Trophoblast cell (in vitro differentiated cells and primary cell): ENCODE measurements at regions not wholly inside any gene's neighbourhood (a gene's known extent, or its start where the extent isn't known, plus 50 kb on each side); places are given as distances from the start of the nearest gene placed in this dataset.

Source experiments
- DNase-seq, 2 donors: peaks; one replicate each; pipeline ENCODE4 v3.0.0-alpha.2; 2016
- H2AFZ ChIP-seq: 2 replicates; pipeline ENCODE4 v1.6.1; 2013; ENCODE audit warnings: low read length, moderate library complexity, mild to moderate bottlenecking; ENCODE audit not compliant: insufficient read depth, poor library complexity
- H2AK5ac ChIP-seq: 2 replicates; pipeline ENCODE4 v1.6.1; 2013; ENCODE audit warnings: mild to moderate bottlenecking, low read length
- H2BK120ac ChIP-seq: 2 replicates; pipeline ENCODE4 v1.6.1; 2013; ENCODE audit warnings: low read length, mild to moderate bottlenecking, moderate library complexity; ENCODE audit not compliant: insufficient read depth, poor library complexity
- H2BK12ac ChIP-seq: 2 replicates; pipeline ENCODE4 v1.6.1; 2013; ENCODE audit warnings: mild to moderate bottlenecking, low read length, moderate library complexity
- H2BK5ac ChIP-seq: 2 replicates; pipeline ENCODE4 v1.6.1; 2013; ENCODE audit warnings: low read length, low read depth, moderate library complexity, mild to moderate bottlenecking; ENCODE audit not compliant: poor library complexity
- H3K14ac ChIP-seq: 2 replicates; pipeline ENCODE4 v1.6.1; 2013; ENCODE audit warnings: mild to moderate bottlenecking, low read length
- H3K18ac ChIP-seq: 2 replicates; pipeline ENCODE4 v1.6.1; 2013; ENCODE audit warnings: mild to moderate bottlenecking, low read length
- H3K23ac ChIP-seq: 2 replicates; pipeline ENCODE4 v1.6.1; 2013; ENCODE audit warnings: low read length
- H3K27ac ChIP-seq: 2 replicates; pipeline ENCODE4 v1.5.1; 2013; ENCODE audit warnings: low read depth, mild to moderate bottlenecking, inconsistent platforms, low read length, moderate library complexity
- H3K27me3 ChIP-seq: 2 replicates; pipeline ENCODE4 v1.6.1; 2013; ENCODE audit warnings: inconsistent platforms, mild to moderate bottlenecking, low read length, moderate library complexity; ENCODE audit not compliant: insufficient read depth
- H3K36me3 ChIP-seq, 2 experiments: 1 replicate in 1 of 2; 2 replicates in 1 of 2; pipeline ENCODE4 v1.6.1; 2013; ENCODE audit warnings: low read length in 2 of 2, mild to moderate bottlenecking in 2 of 2, moderate library complexity in 1 of 2; ENCODE audit not compliant: insufficient read depth in 2 of 2, control insufficient read depth in 1 of 2
- H3K4ac ChIP-seq: 2 replicates; pipeline ENCODE4 v1.6.1; 2013; ENCODE audit warnings: low read depth, mild to moderate bottlenecking, low read length, moderate library complexity
- H3K4me1 ChIP-seq, 2 experiments: 1 replicate in 1 of 2; 2 replicates in 1 of 2; pipeline ENCODE4 v1.6.1; 2013; ENCODE audit warnings: low read length in 2 of 2, mild to moderate bottlenecking in 2 of 2, moderate library complexity in 1 of 2; ENCODE audit not compliant: insufficient read depth in 2 of 2, control insufficient read depth in 1 of 2
- H3K4me2 ChIP-seq: 2 replicates; pipeline ENCODE4 v1.6.1; 2013; ENCODE audit warnings: inconsistent platforms, mild to moderate bottlenecking, low read length, moderate library complexity
- H3K4me3 ChIP-seq: 2 replicates; pipeline ENCODE4 v1.5.1; 2013; ENCODE audit warnings: mild to moderate bottlenecking, low read depth, low read length, inconsistent platforms
- H3K79me1 ChIP-seq: one replicate; pipeline ENCODE4 v1.6.1; 2013; ENCODE audit warnings: low read length
- H3K79me2 ChIP-seq: 2 replicates; pipeline ENCODE4 v1.6.1; 2013; ENCODE audit warnings: low read length, mild to moderate bottlenecking; ENCODE audit not compliant: control insufficient read depth, insufficient read depth, poor library complexity
- H3K9ac ChIP-seq: 2 replicates; pipeline ENCODE4 v1.6.1; 2013; ENCODE audit warnings: mild to moderate bottlenecking, low read length
- H3K9me3 ChIP-seq: 2 replicates; pipeline ENCODE4 v1.6.1; 2013; ENCODE audit warnings: low read depth, mild to moderate bottlenecking, control low read depth, inconsistent platforms, low read length; ENCODE audit not compliant: insufficient read depth
- H4K12ac ChIP-seq: 2 replicates; pipeline ENCODE4 v1.6.1; 2013; ENCODE audit warnings: low read depth, mild to moderate bottlenecking, low read length, moderate library complexity
- H4K8ac ChIP-seq: 2 replicates; pipeline ENCODE4 v1.6.1; 2013; ENCODE audit warnings: low read depth, mild to moderate bottlenecking, low read length, moderate library complexity
- H4K91ac ChIP-seq: one replicate; pipeline ENCODE4 v1.6.1; 2013; ENCODE audit warnings: low read depth, mild to moderate bottlenecking, low read length, moderate library complexity
- WGBS: extraction: QIAGEN DNeasy Blood & Tissue Kit; methylation state at CpG from one replicate; pipeline ENCODE4 v1.1.7; 2013; ENCODE audit warnings: missing lambda C conversion rate; ENCODE audit not compliant: insufficient read length, insufficient coverage; ENCODE audit errors: extremely low coverage; 5-methylcytosine and 5-hydroxymethylcytosine counted together

DNA sequence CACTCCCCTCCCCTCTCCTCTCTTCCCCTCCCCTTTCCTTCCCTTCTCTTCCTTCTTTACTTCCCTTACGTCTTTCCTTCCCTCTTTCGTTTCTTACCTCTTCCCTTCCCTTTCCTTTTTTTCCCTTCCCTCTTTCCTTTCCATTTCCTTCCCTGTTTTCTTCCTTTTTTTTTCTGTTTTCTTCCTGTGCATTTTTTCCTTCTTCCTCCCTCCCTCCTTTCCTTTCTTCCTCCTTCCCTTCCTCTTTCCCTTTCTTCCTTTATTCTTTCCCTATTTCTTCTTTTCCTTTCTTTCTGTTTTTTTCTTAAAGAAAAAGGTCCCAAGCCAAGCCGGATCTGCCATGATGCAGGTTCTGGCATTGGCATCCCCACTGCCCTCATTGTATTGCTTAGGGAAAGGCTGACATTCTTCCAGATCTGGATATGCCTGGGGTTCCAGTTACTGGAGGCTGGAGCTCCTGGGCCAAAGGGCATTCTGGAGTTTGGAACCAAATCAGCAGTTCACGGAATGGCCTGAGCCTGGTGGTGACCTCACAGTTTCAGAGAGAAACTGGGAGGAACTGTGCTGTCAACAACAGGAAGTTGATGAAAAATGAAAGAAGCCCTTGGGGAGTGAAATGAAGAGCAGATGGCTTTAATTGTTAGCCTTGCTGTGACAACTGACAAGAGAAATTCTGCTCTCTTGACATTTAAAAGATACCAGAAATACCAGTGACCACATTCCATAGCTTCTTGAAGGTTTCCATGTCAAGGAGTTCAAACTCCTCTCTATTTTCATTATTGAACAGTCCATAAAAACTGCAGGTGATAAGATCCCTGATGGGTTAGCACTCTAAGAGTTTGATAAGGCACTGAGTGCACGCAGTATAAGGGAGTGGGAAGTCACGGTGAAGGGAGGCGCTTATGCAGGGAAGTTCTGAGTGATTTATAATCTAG lies 622.1 kb downstream of the SPRY1 start:
- Histone ChIP-seq H2BK120ac (no peak overlapping the region), H3K18ac (no peak overlapping the region), H3K4me3 (no peak overlapping the region), H2AK5ac (no peak overlapping the region), H2BK5ac (no peak overlapping the region), H3K79me2 (no peaks in the 10 kb centered on the region), H3K4me2 (no peak overlapping the region), H3K23ac (no peak overlapping the region), H4K8ac (no peak overlapping the region), H3K79me1 (peaks cover 6% of the 10 kb centered on the region), H3K4ac (no peak overlapping the region), H2BK12ac (no peak overlapping the region), H4K91ac (no peak overlapping the region), H4K12ac (no peak overlapping the region), H3K4me1 (peaks cover 0 to 2% of the 10 kb centered on the region in 2 experiments), H3K9me3 (no peaks in the 10 kb centered on the region), H3K27me3 (no peaks in the 10 kb centered on the region), H3K9ac (no peak overlapping the region), H3K27ac (peak overlapping the region; percentile 74), H2AFZ (no peak overlapping the region), H3K14ac (no peak overlapping the region), H3K36me3 (no peaks in the 10 kb centered on the region)
- peak; percentile 79 to 90 for DNase-seq
- WGBS = 99% methylated on average over 2 of the region's 7 CpGs

- DNase-seq = no peak
- no peak overlapping the region for H2BK12ac ChIP-seq
- no CpG with 5 or more reads among the region's 4 CpGs for WGBS
- no peaks in the 10 kb centered on the region for H3K27me3 ChIP-seq
- H3K4me3 ChIP-seq = no peak overlapping the region
- H3K18ac ChIP-seq = no peak overlapping the region
- H2BK5ac ChIP-seq = peak overlapping the region; percentile 68
- no peak overlapping the region for H2AFZ ChIP-seq
- H2BK120ac ChIP-seq = peak overlapping the region; percentile 80
- H2AK5ac ChIP-seq = peak overlapping the region; percentile 46
- H3K79me1 ChIP-seq = peaks cover 6% of the 10 kb centered on the region
- no peaks in the 10 kb centered on the region for H3K79me2 ChIP-seq
- H3K4me1 ChIP-seq = peaks cover 0 to 2% of the 10 kb centered on the region in 2 experiments
- no peak overlapping the region for H3K4ac ChIP-seq
- no peaks in the 10 kb centered on the region for H3K9me3 ChIP-seq
- H3K27ac ChIP-seq = peak overlapping the region; percentile 16
- H4K91ac ChIP-seq = peak overlapping the region; percentile 70
- no peaks in the 10 kb centered on the region for H3K36me3 ChIP-seq
- no peak overlapping the region for H3K9ac ChIP-seq
- no peak overlapping the region for H3K23ac ChIP-seq
- no peak overlapping the region for H4K12ac ChIP-seq
- H4K8ac ChIP-seq = no peak overlapping the region
- H3K4me2 ChIP-seq = no peak overlapping the region
- peak overlapping the region; percentile 51 for H3K14ac ChIP-seq
Observed at GRCh38 chr4:124019749-124020549, 623.4 kb downstream of the SPRY1 start.

DNA sequence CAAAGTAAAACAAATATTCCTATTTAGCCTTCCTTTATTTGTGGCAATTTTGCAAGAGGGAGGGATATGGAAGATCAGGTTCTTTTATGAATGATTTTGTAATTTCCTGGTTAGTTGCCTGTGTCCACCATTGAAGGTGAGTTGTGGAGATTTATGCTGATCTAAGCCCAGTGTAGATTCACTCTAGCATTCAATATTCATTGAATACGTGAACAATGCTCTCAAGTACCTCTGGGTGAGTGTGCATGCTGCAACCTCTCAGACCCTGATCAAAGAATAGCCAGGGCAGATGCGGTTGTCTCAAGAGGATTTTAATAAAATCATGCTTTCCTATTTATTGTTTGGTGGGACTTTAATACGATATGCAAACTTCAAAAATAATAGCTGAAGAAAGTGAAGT lies 628.4 kb downstream of the SPRY1 start:
- Histone ChIP-seq H3K79me1 (peaks cover 2% of the 10 kb centered on the region), H2BK120ac (no peak overlapping the region), H2BK5ac (no peak overlapping the region), H3K14ac (no peak overlapping the region), H2AFZ (no peak overlapping the region), H3K9ac (no peak overlapping the region), H3K4me3 (no peak overlapping the region), H4K91ac (no peak overlapping the region), H2BK12ac (no peak overlapping the region), H3K79me2 (no peaks in the 10 kb centered on the region), H3K4me2 (no peak overlapping the region), H2AK5ac (no peak overlapping the region), H3K4me1 (peaks cover 3% of the 10 kb centered on the region in 2 experiments), H4K12ac (no peak overlapping the region), H3K36me3 (no peaks in the 10 kb centered on the region), H4K8ac (no peak overlapping the region), H3K18ac (no peak overlapping the region), H3K23ac (no peak overlapping the region), H3K9me3 (no peaks in the 10 kb centered on the region), H3K27me3 (no peaks in the 10 kb centered on the region), H3K27ac (no peak overlapping the region), H3K4ac (no peak overlapping the region)
- DNase-seq = no peak
- WGBS = no CpG with 5 or more reads among the region's 3 CpGs

GRCh38 chr4:124025428-124025827 lies 628.8 kb downstream of the SPRY1 start:
- no peaks in the 10 kb centered on the region for H3K27me3 ChIP-seq
- no peak overlapping the region for H3K18ac ChIP-seq
- no peak overlapping the region for H3K27ac ChIP-seq
- H2AK5ac ChIP-seq = no peak overlapping the region
- H3K79me2 ChIP-seq = no peaks in the 10 kb centered on the region
- H3K36me3 ChIP-seq = no peaks in the 10 kb centered on the region
- H3K23ac ChIP-seq = no peak overlapping the region
- H2BK5ac ChIP-seq = no peak overlapping the region
- H3K4me2 ChIP-seq = no peak overlapping the region
- no peak overlapping the region for H4K12ac ChIP-seq
- H3K4me3 ChIP-seq = no peak overlapping the region
- no peak overlapping the region for H3K4ac ChIP-seq
- DNase-seq = no peak
- no peak overlapping the region for H4K8ac ChIP-seq
- no peak overlapping the region for H4K91ac ChIP-seq
- no peak overlapping the region for H2BK120ac ChIP-seq
- H2AFZ ChIP-seq = no peak overlapping the region
- H3K9me3 ChIP-seq = no peaks in the 10 kb centered on the region
- H3K79me1 ChIP-seq = peaks cover 2% of the 10 kb centered on the region
- H3K14ac ChIP-seq = no peak overlapping the region
- H3K4me1 ChIP-seq = peaks cover 3 to 7% of the 10 kb centered on the region in 2 experiments
- WGBS = no CpG with 5 or more reads among the region's 9 CpGs
- H2BK12ac ChIP-seq = no peak overlapping the region
- no peak overlapping the region for H3K9ac ChIP-seq
